HFFc6 (cell line): ENCODE measurements at regions not wholly inside any gene's neighbourhood (a gene's known extent, or its start where the extent isn't known, plus 50 kb on each side); places are given as distances from the start of the nearest gene placed in this dataset.

Source experiments
- DNase-seq: peaks from one replicate; pipeline ENCODE4 v3.0.0-alpha.2; 2018
- H3K27ac Mint-ChIP-seq: 2 replicates; pipeline ENCODE4 v1.8.0; 2020; ENCODE audit warnings: mild to moderate bottlenecking, mixed read lengths
- H3K27me3 Mint-ChIP-seq: 2 replicates; pipeline ENCODE4 v1.8.0; 2021; ENCODE audit warnings: mild to moderate bottlenecking, moderate library complexity, mixed read lengths; ENCODE audit not compliant: insufficient read depth
- H3K36me3 Mint-ChIP-seq: 2 replicates; pipeline ENCODE4 v1.8.0; 2021; ENCODE audit warnings: low read depth, mixed read lengths
- H3K4me1 Mint-ChIP-seq: 2 replicates; pipeline ENCODE4 v1.8.0; 2020; ENCODE audit warnings: low read depth, mixed read lengths
- H3K4me3 Mint-ChIP-seq: 2 replicates; pipeline ENCODE4 v1.8.0; 2020; ENCODE audit warnings: mild to moderate bottlenecking, moderate library complexity, mixed read lengths
- H3K9me3 Mint-ChIP-seq: 2 replicates; pipeline ENCODE4 v1.8.0; 2020; ENCODE audit warnings: mild to moderate bottlenecking, mixed read lengths
- TF ChIP-seq, protein P1 (sequence below): fragments of 200-600 bp; sonication (generic); IDR thresholded peaks from 2 replicates; pipeline ENCODE4 v1.5.0; 2021; ENCODE audit warnings: antibody characterized with exemption, mild to moderate bottlenecking

- Mint-ChIP-seq H3K9me3 (no peaks in the 10 kb centered on the region; the same call in 1 of the 2 replicates), H3K4me1 (peaks cover 10% of the 10 kb centered on the region; the same call in 1 of the 2 replicates), H3K27me3 (no peaks in the 10 kb centered on the region), H3K36me3 (peaks cover 6% of the 10 kb centered on the region; the same call in 1 of the 2 replicates), H3K27ac (no peak overlapping the region), H3K4me3 (no peak overlapping the region)
- TF ChIP-seq, protein P1, sequence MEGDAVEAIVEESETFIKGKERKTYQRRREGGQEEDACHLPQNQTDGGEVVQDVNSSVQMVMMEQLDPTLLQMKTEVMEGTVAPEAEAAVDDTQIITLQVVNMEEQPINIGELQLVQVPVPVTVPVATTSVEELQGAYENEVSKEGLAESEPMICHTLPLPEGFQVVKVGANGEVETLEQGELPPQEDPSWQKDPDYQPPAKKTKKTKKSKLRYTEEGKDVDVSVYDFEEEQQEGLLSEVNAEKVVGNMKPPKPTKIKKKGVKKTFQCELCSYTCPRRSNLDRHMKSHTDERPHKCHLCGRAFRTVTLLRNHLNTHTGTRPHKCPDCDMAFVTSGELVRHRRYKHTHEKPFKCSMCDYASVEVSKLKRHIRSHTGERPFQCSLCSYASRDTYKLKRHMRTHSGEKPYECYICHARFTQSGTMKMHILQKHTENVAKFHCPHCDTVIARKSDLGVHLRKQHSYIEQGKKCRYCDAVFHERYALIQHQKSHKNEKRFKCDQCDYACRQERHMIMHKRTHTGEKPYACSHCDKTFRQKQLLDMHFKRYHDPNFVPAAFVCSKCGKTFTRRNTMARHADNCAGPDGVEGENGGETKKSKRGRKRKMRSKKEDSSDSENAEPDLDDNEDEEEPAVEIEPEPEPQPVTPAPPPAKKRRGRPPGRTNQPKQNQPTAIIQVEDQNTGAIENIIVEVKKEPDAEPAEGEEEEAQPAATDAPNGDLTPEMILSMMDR = no peak
- DNase-seq = no peak
These were observed 95.4 kb downstream of the RAB18 start for GRCh38 chr10:27599546-27599945.

DNA sequence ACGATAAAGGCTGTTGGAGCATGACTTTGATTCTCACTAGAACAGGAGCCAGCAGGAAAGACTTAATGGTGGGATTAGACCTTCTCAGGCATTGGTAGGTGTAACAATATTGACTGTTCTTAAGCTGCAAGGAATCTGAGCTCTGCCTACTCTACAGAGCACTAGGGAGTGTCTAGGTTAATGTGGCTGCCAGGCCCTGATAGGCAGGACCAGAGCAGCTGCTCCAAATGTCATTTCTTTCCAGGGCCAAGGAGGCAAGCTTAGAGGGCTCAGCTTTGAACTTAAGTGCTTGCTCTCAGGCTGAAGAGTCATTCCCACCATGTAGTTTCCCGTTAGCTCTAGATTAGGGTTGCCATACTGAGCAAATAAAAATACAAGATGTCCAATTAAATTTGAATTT lies 96.8 kb downstream of the RAB18 start:
- TF ChIP-seq, protein P1 = no peak
- DNase-seq = no peak
- Mint-ChIP-seq H3K4me3 (no peak overlapping the region), H3K27me3 (no peaks in the 10 kb centered on the region), H3K9me3 (no peaks in the 10 kb centered on the region; the same call in 1 of the 2 replicates), H3K36me3 (peaks cover 5% of the 10 kb centered on the region; the same call in 1 of the 2 replicates), H3K27ac (no peak overlapping the region), H3K4me1 (peaks cover 10% of the 10 kb centered on the region; the same call in 1 of the 2 replicates)

DNA sequence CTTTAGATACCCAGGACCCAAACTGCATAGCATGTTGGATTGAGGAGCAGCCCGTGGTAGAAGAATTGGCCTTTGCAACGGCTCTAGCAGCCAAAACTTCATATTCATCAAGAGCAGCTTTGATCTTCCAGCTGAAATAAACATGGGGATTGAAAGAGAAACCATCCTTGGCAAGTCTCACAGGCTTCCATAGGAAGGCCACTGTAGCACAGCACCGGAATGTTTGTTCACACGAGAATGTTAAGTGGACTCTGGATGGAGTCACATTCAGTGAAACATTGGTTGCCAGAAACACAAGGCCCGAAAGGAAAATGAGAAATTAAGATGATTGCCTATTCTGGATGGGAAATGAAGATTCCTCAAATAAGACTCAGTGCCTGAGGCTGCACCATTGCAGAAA lies 97.4 kb downstream of the RAB18 start:
- Mint-ChIP-seq H3K27ac (no peak overlapping the region), H3K27me3 (no peaks in the 10 kb centered on the region), H3K4me1 (peaks cover 10% of the 10 kb centered on the region; the same call in 1 of the 2 replicates), H3K36me3 (no peaks in the 10 kb centered on the region), H3K4me3 (no peak overlapping the region), H3K9me3 (no peaks in the 10 kb centered on the region; the same call in 1 of the 2 replicates)
- no peak for DNase-seq
- TF ChIP-seq, protein P1 = no peak

DNA sequence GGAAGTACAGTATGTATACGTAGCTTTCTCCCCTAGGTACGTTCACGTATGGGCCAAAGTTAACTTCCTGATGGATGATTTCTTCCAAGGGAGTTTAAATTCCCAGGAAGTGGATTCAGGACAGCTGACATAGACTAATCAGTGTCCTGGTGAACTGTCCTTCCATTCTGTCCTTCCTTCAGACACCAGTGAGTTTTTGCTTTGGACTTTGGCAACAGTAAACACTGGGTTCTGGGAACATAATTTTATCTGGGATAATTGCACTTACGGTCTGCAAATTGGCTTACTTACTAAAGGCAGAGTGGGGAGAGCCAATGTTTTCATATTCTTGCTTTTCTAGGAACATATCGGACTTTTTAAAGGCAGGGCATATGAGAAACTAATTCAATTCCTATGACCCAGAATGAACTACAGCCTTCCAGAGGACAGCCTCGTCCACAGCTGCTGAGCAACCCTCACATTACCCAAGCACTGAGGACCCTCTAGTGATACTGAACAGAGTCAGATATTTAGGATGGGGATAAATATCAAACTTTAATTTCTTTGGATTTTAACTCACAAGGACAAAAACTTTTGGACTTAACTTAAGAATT lies 97.9 kb downstream of the RAB18 start:
- no peak overlapping the region for H3K4me3 Mint-ChIP-seq
- DNase-seq = no peak
- TF ChIP-seq, protein P1 = no peak
- peaks cover 10% of the 10 kb centered on the region; the same call in 1 of the 2 replicates for H3K4me1 Mint-ChIP-seq
- H3K9me3 Mint-ChIP-seq = no peaks in the 10 kb centered on the region
- H3K27me3 Mint-ChIP-seq = no peaks in the 10 kb centered on the region
- no peak overlapping the region for H3K27ac Mint-ChIP-seq
- no peaks in the 10 kb centered on the region for H3K36me3 Mint-ChIP-seq

DNA sequence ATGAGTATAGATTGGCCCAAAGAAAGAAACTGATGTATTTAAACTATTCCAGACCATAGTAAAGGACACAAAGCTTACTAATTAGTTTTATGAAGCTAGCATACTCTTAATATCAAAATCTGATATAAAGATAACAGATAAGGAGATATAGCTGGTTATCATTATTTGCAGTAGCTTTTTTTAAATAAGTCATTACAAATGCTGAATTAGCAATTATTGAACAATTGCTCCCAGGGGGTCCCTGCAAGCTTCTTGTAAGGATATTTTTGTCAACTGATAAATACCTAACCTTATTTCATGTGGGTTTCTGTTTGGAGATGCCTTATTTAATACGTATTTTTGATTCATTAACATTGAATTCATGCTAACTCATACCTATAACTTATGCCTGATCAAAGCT lies 99.0 kb downstream of the RAB18 start:
- Mint-ChIP-seq H3K27ac (no peak overlapping the region), H3K9me3 (no peaks in the 10 kb centered on the region), H3K4me1 (peaks cover 10% of the 10 kb centered on the region; the same call in 1 of the 2 replicates), H3K36me3 (no peaks in the 10 kb centered on the region), H3K27me3 (no peaks in the 10 kb centered on the region; the same call in 1 of the 2 replicates), H3K4me3 (no peak overlapping the region)
- TF ChIP-seq, protein P1 = no peak
- DNase-seq = no peak
